ENCODE measurements at regions not wholly inside any gene's neighbourhood (a gene's known extent, or its start where the extent isn't known, plus 50 kb on each side); places are given as distances from the start of the nearest gene placed in this dataset.

- Histone ChIP-seq H3K27me3 (no peaks in the 10 kb centered on the region), H3K36me3 (no peaks in the 10 kb centered on the region), H3K27ac (no peak overlapping the region), H3K4me3 (no peak overlapping the region), H3K4me1 (no peaks in the 10 kb centered on the region), H3K9me3 (no peaks in the 10 kb centered on the region)
- intact Hi-C loops (cut with DNase I; ENCODE audit: low total_unique reads) = no loop called here
- DNase-seq = no peak
- TF ChIP-seq CTCF (IDR thresholded peaks at IDR 0.05) (no peak), POLR2A (IDR thresholded peaks at IDR 0.05) (no peak)
These were observed 80.5 kb downstream of the ELAPOR2 start for GRCh38 chr7:86978808-86979506.

GRCh38 chr7:86976958-86977357 lies 82.5 kb downstream of the ELAPOR2 start:
- no peaks in the 10 kb centered on the region for H3K9me3 ChIP-seq
- TF ChIP-seq POLR2A (IDR thresholded peaks at IDR 0.05) = no peak
- no peak overlapping the region for H3K27ac ChIP-seq
- no peaks in the 10 kb centered on the region for H3K27me3 ChIP-seq
- intact Hi-C loops (cut with DNase I; ENCODE audit: low total_unique reads) = no loop called here
- H3K4me1 ChIP-seq = no peaks in the 10 kb centered on the region
- H3K36me3 ChIP-seq = no peaks in the 10 kb centered on the region
- no peak for DNase-seq
- no peak overlapping the region for H3K4me3 ChIP-seq

- H3K4me3 ChIP-seq = no peak overlapping the region
- H3K36me3 ChIP-seq = no peaks in the 10 kb centered on the region
- H3K27me3 ChIP-seq = no peaks in the 10 kb centered on the region
- no peak for DNase-seq
- H3K9me3 ChIP-seq = no peaks in the 10 kb centered on the region
- no peaks in the 10 kb centered on the region for H3K4me1 ChIP-seq
- TF ChIP-seq CTCF (IDR thresholded peaks at IDR 0.05) (no peak), POLR2A (IDR thresholded peaks at IDR 0.05) (no peak)
- intact Hi-C loops (cut with DNase I; ENCODE audit: low total_unique reads) = no loop called here
- no peak overlapping the region for H3K27ac ChIP-seq
These were observed 83.5 kb downstream of the ELAPOR2 start for GRCh38 chr7:86975914-86976313.

- intact Hi-C loops (cut with DNase I; ENCODE audit: low total_unique reads) = no loop called here
- Histone ChIP-seq H3K27ac (no peak overlapping the region), H3K36me3 (no peaks in the 10 kb centered on the region), H3K9me3 (no peaks in the 10 kb centered on the region), H3K4me1 (no peaks in the 10 kb centered on the region), H3K4me3 (no peak overlapping the region), H3K27me3 (no peaks in the 10 kb centered on the region)
- DNase-seq = no peak
- TF ChIP-seq POLR2A (IDR thresholded peaks at IDR 0.05) (no peak), CTCF (IDR thresholded peaks at IDR 0.05) (no peak)
These were observed 84.0 kb downstream of the ELAPOR2 start for GRCh38 chr7:86975449-86975848.

- no peak overlapping the region for H3K4me3 ChIP-seq
- no peak overlapping the region for H3K27ac ChIP-seq
- no peak for TF ChIP-seq POLR2A (IDR thresholded peaks at IDR 0.05)
- no peak for TF ChIP-seq CTCF (IDR thresholded peaks at IDR 0.05)
- H3K27me3 ChIP-seq = no peaks in the 10 kb centered on the region
- no peaks in the 10 kb centered on the region for H3K4me1 ChIP-seq
- no peaks in the 10 kb centered on the region for H3K9me3 ChIP-seq
- no peak for DNase-seq
- intact Hi-C loops (cut with DNase I; ENCODE audit: low total_unique reads) = no loop called here
- no peaks in the 10 kb centered on the region for H3K36me3 ChIP-seq
These were observed 87.4 kb downstream of the ELAPOR2 start for GRCh38 chr7:86972072-86972471.

- Histone ChIP-seq H3K4me3 (no peak overlapping the region), H3K27ac (no peak overlapping the region), H3K4me1 (no peaks in the 10 kb centered on the region), H3K27me3 (no peaks in the 10 kb centered on the region), H3K9me3 (no peaks in the 10 kb centered on the region), H3K36me3 (no peaks in the 10 kb centered on the region)
- DNase-seq = no peak
- TF ChIP-seq CTCF (IDR thresholded peaks at IDR 0.05) (no peak), POLR2A (IDR thresholded peaks at IDR 0.05) (no peak)
- intact Hi-C loops (cut with DNase I; ENCODE audit: low total_unique reads) = no loop called here
These were observed 88.5 kb downstream of the ELAPOR2 start for GRCh38 chr7:86970986-86971385.
